Loucy (cell line): ENCODE measurements at regions not wholly inside any gene's neighbourhood (a gene's known extent, or its start where the extent isn't known, plus 50 kb on each side); places are given as distances from the start of the nearest gene placed in this dataset.
A peak's percentile ranks its signal among the peaks of the same experiment; 100 is the strongest.

ENCODE experiments used
- H2AFZ ChIP-seq: fragments of 200-600 bp; sonication (generic); 2 replicates; pipeline ENCODE4 v1.6.0; 2016; ENCODE audit warnings: antibody characterized with exemption, mild to moderate bottlenecking, low read length, moderate library complexity
- H3F3A ChIP-seq: fragments of 200-600 bp; 2 replicates; pipeline ENCODE4 v1.6.0; 2016; ENCODE audit warnings: antibody characterized with exemption, low read depth, mild to moderate bottlenecking
- H3K27me3 ChIP-seq: fragments of 200-600 bp; sonication (generic); 2 replicates; pipeline ENCODE4 v1.6.1; 2014; ENCODE audit warnings: low read length, mild to moderate bottlenecking; ENCODE audit not compliant: insufficient read depth, poor library complexity, severe bottlenecking
- H3K36me3 ChIP-seq: fragments of 200-600 bp; sonication (generic); 2 replicates; pipeline ENCODE4 v1.6.1; 2016; ENCODE audit warnings: low read length; ENCODE audit not compliant: insufficient read depth
- H3K4me1 ChIP-seq: fragments of 200-600 bp; sonication (generic); 2 replicates; pipeline ENCODE4 v1.5.1; 2014; ENCODE audit warnings: low read length, mild to moderate bottlenecking; ENCODE audit not compliant: insufficient read depth, poor library complexity, severe bottlenecking
- H3K4me2 ChIP-seq: fragments of 200-600 bp; sonication (generic); 2 replicates; pipeline ENCODE4 v1.6.0; 2014; ENCODE audit warnings: antibody characterized with exemption, low read length, low read depth, mild to moderate bottlenecking; ENCODE audit not compliant: poor library complexity, severe bottlenecking
- H3K4me3 ChIP-seq: fragments of 200-600 bp; sonication (generic); 2 replicates; pipeline ENCODE4 v1.5.1; 2014; ENCODE audit warnings: low read length, mild to moderate bottlenecking, mixed read lengths; ENCODE audit not compliant: poor library complexity, severe bottlenecking
- H3K79me2 ChIP-seq: fragments of 200-600 bp; sonication (generic); 2 replicates; pipeline ENCODE4 v1.6.1; 2014; ENCODE audit warnings: low read length; ENCODE audit not compliant: insufficient read depth
- H3K9ac ChIP-seq: fragments of 200-600 bp; sonication (generic); 2 replicates; pipeline ENCODE4 v1.6.0; 2014; ENCODE audit warnings: mild to moderate bottlenecking, low read depth, low read length, moderate library complexity; ENCODE audit not compliant: poor library complexity, severe bottlenecking
- H3K9me2 ChIP-seq: fragments of 200-600 bp; sonication (generic); replicated peaks from 2 replicates; pipeline ENCODE4 v1.6.1; 2016; ENCODE audit warnings: low read depth, low read length, mixed read lengths
- H3K9me3 ChIP-seq: fragments of 200-600 bp; sonication (generic); 2 replicates; pipeline ENCODE4 v1.6.1; 2014; ENCODE audit warnings: mild to moderate bottlenecking, antibody characterized with exemption, low read length, low read depth; ENCODE audit not compliant: insufficient read depth
- H4K20me1 ChIP-seq: fragments of 200-600 bp; sonication (generic); 2 replicates; pipeline ENCODE4 v1.6.0; 2014; ENCODE audit warnings: antibody characterized with exemption, low read length, mild to moderate bottlenecking; ENCODE audit not compliant: insufficient read depth, poor library complexity, severe bottlenecking
- CTCF ChIP-seq: fragments of 200-600 bp; sonication (generic); conservative IDR thresholded peaks from 2 replicates; pipeline ENCODE4 v1.5.1; 2014; ENCODE audit warnings: mild to moderate bottlenecking, antibody characterized with exemption, low read length
- EZH2phosphoT487 ChIP-seq: fragments of 200-600 bp; IDR thresholded peaks from 2 replicates; pipeline ENCODE4 v1.6.1; 2018; ENCODE audit warnings: antibody characterized with exemption, mild to moderate bottlenecking, moderate library complexity, borderline replicate concordance

GRCh38 chr16:11405331-11406176 lies 60.3 kb downstream of the RMI2 start:
- Histone ChIP-seq H3K9ac (no peak overlapping the region), H4K20me1 (no peaks in the 10 kb centered on the region), H3K4me1 (no peaks in the 10 kb centered on the region), H3K79me2 (no peaks in the 10 kb centered on the region), H2AFZ (no peak overlapping the region), H3F3A (no peaks in the 10 kb centered on the region), H3K27me3 (no peaks in the 10 kb centered on the region), H3K4me3 (no peak overlapping the region), H3K9me2 (no peaks in the 10 kb centered on the region), H3K36me3 (no peaks in the 10 kb centered on the region), H3K4me2 (no peak overlapping the region), H3K9me3 (no peaks in the 10 kb centered on the region)
- peak; percentile 65 for TF ChIP-seq CTCF
- TF ChIP-seq EZH2phosphoT487 = no peak

- no peak for TF ChIP-seq EZH2phosphoT487
- TF ChIP-seq CTCF = no peak
- no peak overlapping the region for H2AFZ ChIP-seq
Measured at GRCh38 chr16:11406177-11406560, 60.9 kb downstream of the RMI2 start.

GRCh38 chr16:11407047-11407982 lies 62.1 kb downstream of the RMI2 start:
- Histone ChIP-seq H3K9me2 (no peaks in the 10 kb centered on the region), H4K20me1 (no peaks in the 10 kb centered on the region), H3K9ac (no peak overlapping the region), H3K36me3 (no peaks in the 10 kb centered on the region), H3K9me3 (no peaks in the 10 kb centered on the region), H3K4me2 (no peak overlapping the region), H3F3A (no peaks in the 10 kb centered on the region), H3K79me2 (no peaks in the 10 kb centered on the region), H3K4me3 (no peak overlapping the region), H3K4me1 (no peaks in the 10 kb centered on the region), H3K27me3 (no peaks in the 10 kb centered on the region), H2AFZ (no peak overlapping the region)
- TF ChIP-seq CTCF (peak; percentile 68), EZH2phosphoT487 (no peak)

More at GRCh38 chr16:11406177-11406560, 60.9 kb downstream of the RMI2 start:
- H3K4me2 ChIP-seq = no peak overlapping the region
- no peaks in the 10 kb centered on the region for H3K9me3 ChIP-seq
- H3F3A ChIP-seq = no peaks in the 10 kb centered on the region
- no peaks in the 10 kb centered on the region for H3K79me2 ChIP-seq
- H3K9ac ChIP-seq = no peak overlapping the region
- no peaks in the 10 kb centered on the region for H4K20me1 ChIP-seq
- no peaks in the 10 kb centered on the region for H3K27me3 ChIP-seq
- no peaks in the 10 kb centered on the region for H3K36me3 ChIP-seq
- H3K9me2 ChIP-seq = no peaks in the 10 kb centered on the region
- no peak overlapping the region for H3K4me3 ChIP-seq
- H3K4me1 ChIP-seq = no peaks in the 10 kb centered on the region
